Stimulated activated CD4-positive, alpha-beta T cell treated with anti-CD3 and anti-CD28 coated beads, Interleukin-1b, Interleukin-23, amount 100 ng/mL, for 48 hours (primary cell): ENCODE measurements at regions not wholly inside any gene's neighbourhood (a gene's known extent, or its start where the extent isn't known, plus 50 kb on each side); places are given as distances from the start of the nearest gene placed in this dataset.
"Not testable (repeated sequence)": the region's sequence is repeated elsewhere in the genome, so short reads cannot be mapped to it uniquely, and the experiment has no call there.

Experiments
- DNase-seq: peaks from one replicate; pipeline ENCODE4 v3.0.0-alpha.2; 2020

- no peak for DNase-seq
Observed at GRCh38 chr9:31683116-31683515, 701.3 kb upstream of the ACO1 start.

- no peak for DNase-seq
Observed at GRCh38 chr9:31697956-31698355, 686.5 kb upstream of the ACO1 start.

GRCh38 chr9:31699836-31700235 is 684.6 kb upstream of the ACO1 start:
- DNase-seq = no peak

- no peak for DNase-seq
Observed at GRCh38 chr9:31700252-31701045, 684.0 kb upstream of the ACO1 start.

- no peak for DNase-seq
Observed at GRCh38 chr9:31702957-31703356, 681.5 kb upstream of the ACO1 start.

- DNase-seq = no peak
Observed at GRCh38 chr9:31715250-31715649, 669.2 kb upstream of the ACO1 start.

GRCh38 chr9:31719262-31719661 is 665.2 kb upstream of the ACO1 start:
- DNase-seq = no peak

- DNase-seq = no peak
Observed at GRCh38 chr9:31730398-31730797, 654.0 kb upstream of the ACO1 start.

GRCh38 chr9:31733166-31733565 is 651.3 kb upstream of the ACO1 start:
- no peak for DNase-seq

GRCh38 chr9:31736581-31737179 is 647.8 kb upstream of the ACO1 start:
- no peak for DNase-seq

GRCh38 chr9:31740705-31741104 is 643.7 kb upstream of the ACO1 start:
- DNase-seq = no peak

GRCh38 chr9:31744589-31744988 is 639.9 kb upstream of the ACO1 start:
- no peak for DNase-seq

GRCh38 chr9:31745468-31745867 is 639.0 kb upstream of the ACO1 start:
- no peak for DNase-seq

GRCh38 chr9:31745886-31746285 is 638.6 kb upstream of the ACO1 start:
- no peak for DNase-seq

GRCh38 chr9:31753756-31754155 is 630.7 kb upstream of the ACO1 start:
- DNase-seq = no peak

- DNase-seq = no peak
Observed at GRCh38 chr9:31759703-31760102, 624.7 kb upstream of the ACO1 start.

- not testable (repeated sequence) for DNase-seq
Observed at GRCh38 chr9:31774021-31774420, 610.4 kb upstream of the ACO1 start.

- DNase-seq = no peak
Observed at GRCh38 chr9:31774571-31774970, 609.9 kb upstream of the ACO1 start.

- no peak for DNase-seq
Observed at GRCh38 chr9:31776471-31776870, 608.0 kb upstream of the ACO1 start.

- no peak for DNase-seq
Observed at GRCh38 chr9:31783491-31783890, 601.0 kb upstream of the ACO1 start.

GRCh38 chr9:31790720-31791119 is 593.7 kb upstream of the ACO1 start:
- no peak for DNase-seq

GRCh38 chr9:31799953-31800609 is 584.4 kb upstream of the ACO1 start:
- DNase-seq = no peak

GRCh38 chr9:31807574-31808256 is 576.7 kb upstream of the ACO1 start:
- DNase-seq = no peak

GRCh38 chr9:31808766-31809165 is 575.7 kb upstream of the ACO1 start:
- no peak for DNase-seq
